AG09319 (cell line): ENCODE measurements at regions not wholly inside any gene's neighbourhood (a gene's known extent, or its start where the extent isn't known, plus 50 kb on each side); places are given as distances from the start of the nearest gene placed in this dataset.

Source experiments
- DNase-seq: peaks from one replicate; pipeline ENCODE4 v3.0.0-alpha.2; 2010; ENCODE audit warnings: low read depth; ENCODE audit errors: extremely low read depth
- TF ChIP-seq, protein P1 (sequence below): IDR thresholded peaks from 2 replicates; pipeline ENCODE4 v1.5.1; 2011; ENCODE audit warnings: low read depth, mild to moderate bottlenecking, inconsistent platforms, low read length, moderate library complexity

DNA sequence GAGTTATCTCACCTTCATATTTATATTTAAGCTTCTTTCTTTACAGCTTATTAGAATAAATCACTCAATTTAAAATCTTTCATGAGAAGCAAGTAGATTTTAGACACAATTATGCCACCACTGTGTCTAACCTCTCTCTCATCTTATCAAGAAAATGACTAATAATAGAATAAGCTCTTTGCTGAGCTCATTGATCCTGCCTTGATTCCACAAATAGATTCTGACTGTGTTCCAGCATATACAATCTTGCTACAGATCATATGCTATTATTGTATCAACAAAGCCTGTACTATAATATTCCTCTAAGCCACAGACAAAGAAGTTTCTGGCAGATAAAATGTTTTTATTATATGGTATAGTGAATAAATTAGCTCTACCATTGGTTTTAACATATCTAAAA lies 168.7 kb upstream of the GULP1 start:
- TF ChIP-seq, protein P1, sequence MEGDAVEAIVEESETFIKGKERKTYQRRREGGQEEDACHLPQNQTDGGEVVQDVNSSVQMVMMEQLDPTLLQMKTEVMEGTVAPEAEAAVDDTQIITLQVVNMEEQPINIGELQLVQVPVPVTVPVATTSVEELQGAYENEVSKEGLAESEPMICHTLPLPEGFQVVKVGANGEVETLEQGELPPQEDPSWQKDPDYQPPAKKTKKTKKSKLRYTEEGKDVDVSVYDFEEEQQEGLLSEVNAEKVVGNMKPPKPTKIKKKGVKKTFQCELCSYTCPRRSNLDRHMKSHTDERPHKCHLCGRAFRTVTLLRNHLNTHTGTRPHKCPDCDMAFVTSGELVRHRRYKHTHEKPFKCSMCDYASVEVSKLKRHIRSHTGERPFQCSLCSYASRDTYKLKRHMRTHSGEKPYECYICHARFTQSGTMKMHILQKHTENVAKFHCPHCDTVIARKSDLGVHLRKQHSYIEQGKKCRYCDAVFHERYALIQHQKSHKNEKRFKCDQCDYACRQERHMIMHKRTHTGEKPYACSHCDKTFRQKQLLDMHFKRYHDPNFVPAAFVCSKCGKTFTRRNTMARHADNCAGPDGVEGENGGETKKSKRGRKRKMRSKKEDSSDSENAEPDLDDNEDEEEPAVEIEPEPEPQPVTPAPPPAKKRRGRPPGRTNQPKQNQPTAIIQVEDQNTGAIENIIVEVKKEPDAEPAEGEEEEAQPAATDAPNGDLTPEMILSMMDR: no peak
- DNase-seq: no peak

DNA sequence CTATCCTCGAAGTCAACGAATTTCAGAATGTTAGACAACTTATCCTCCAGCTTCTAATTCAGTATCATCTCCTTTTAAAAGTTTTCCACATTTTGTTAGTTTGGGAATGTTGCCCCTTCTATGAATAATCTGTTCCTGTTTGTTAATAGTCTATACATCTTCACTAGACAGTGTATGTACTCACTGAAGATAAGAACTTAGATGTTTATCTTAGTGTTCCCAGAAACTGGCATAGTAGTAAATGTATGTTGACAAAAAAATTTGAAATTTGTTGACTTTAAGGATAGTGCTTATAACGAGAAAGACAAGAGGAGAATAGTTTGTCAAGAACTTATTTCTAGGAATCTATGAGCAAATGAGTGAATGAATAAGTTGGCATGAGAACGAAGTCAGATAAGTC lies 162.0 kb upstream of the GULP1 start:
- DNase-seq: no peak
- TF ChIP-seq, protein P1: no peak

DNA sequence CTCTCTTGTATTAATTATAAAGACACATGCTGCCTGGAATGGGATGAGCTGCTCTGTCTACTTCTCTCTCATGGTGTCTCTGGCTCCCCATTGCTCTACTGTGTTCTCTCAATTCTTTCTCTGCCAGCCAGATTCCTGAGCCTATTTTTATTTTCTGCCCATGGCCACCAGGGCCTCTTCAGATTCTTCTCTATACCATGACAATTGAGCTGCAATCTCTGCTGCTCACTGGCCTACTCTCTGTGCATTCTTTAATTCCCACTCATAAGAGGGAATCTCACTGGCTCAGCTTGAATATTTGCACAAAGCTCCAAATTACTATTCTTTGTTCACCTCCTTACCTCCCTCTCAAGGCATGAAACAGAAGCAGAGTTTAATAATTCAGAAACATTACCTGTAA lies 161.4 kb upstream of the GULP1 start:
- TF ChIP-seq, protein P1: no peak
- DNase-seq: no peak

DNA sequence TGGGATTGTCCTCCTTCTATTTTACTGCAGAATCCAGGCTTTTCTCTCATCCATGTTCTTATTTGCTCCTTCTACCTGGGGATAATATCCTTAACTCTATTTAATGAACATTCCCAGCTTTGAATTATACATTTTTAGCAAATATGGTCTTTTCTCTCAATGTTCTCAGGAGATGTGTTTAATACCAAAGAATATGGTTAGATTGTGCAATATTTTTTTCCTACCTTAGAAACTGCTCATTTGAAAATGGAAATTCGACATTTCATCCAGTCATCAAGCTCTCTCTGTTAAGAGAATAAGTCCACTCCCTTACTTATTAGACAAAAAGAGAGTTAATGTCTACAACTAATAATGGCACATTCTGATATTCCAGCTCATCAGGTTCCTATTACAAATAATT lies 160.4 kb upstream of the GULP1 start:
- no peak for DNase-seq
- TF ChIP-seq, protein P1: no peak

DNA sequence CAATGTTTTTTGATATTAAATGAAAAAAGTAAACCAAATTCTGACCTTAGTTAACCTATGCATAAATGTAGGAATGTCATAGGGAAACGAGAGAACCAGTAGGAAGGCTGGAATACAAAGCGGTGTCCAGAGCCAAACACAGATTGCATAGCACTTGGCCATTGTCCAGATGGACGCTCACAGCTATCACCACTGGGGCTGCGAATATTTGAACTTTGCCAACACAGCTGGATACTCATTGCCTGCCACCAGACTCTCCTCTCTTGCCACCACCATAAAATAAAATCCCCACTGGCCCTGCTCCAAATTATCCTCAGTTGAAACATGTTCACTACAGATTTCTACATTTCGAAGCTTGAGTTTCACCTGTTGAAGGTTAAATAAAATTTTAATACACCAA lies 159.3 kb upstream of the GULP1 start:
- DNase-seq: no peak
- TF ChIP-seq, protein P1: no peak

DNA sequence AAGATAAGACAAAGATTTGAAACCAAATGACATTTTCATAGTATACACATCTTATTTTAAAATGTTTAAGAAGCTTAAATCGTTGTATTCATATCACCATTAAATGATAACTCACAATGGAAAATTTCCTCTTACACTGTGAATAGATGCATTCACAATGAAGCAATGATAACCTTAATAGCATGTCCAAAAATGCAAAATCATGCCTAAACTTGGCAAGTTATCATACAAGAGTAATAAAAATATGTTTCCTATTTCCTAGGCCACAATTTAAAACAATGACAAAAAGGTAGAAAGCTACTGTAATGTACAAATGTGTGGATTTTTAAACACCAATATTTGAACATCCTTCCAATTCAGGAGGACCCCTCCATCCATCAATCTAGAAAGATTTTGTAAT lies 157.4 kb upstream of the GULP1 start:
- TF ChIP-seq, protein P1: no peak
- no peak for DNase-seq

DNA sequence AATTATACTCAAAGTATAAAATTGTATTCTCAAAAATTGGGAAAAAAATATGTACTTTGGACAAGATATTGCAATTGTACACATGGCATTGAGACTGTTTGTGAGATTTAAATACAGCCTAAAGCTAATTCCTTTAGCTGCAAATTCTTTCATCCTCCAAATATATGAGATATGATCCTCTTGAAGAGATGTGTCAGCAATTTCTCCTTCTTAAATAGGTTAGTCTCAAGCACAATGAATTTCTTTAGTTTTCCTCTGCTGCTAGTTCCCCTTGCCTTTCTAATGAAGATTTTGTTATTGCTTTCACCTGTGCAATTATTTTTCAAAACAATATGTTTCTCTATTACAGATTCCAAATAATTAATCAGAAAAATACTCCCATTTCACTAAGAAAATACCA lies 153.4 kb upstream of the GULP1 start:
- TF ChIP-seq, protein P1: no peak
- DNase-seq: no peak
